H9 (cell line): ENCODE measurements at regions not wholly inside any gene's neighbourhood (a gene's known extent, or its start where the extent isn't known, plus 50 kb on each side); places are given as distances from the start of the nearest gene placed in this dataset.

Experiments
- DNase-seq: peaks from one replicate; pipeline ENCODE4 v3.0.0-alpha.2; 2017
- H2AFZ ChIP-seq: one replicate; pipeline ENCODE4 v1.6.1; 2013; ENCODE audit warnings: mild to moderate bottlenecking, low read length, control low read depth, moderate library complexity
- H2AK5ac ChIP-seq: 2 replicates; pipeline ENCODE4 v1.6.1; 2013; ENCODE audit warnings: low read length, control low read depth, mixed read lengths; ENCODE audit not compliant: insufficient read length
- H2BK120ac ChIP-seq: one replicate; pipeline ENCODE4 v1.6.1; 2013; ENCODE audit warnings: low read depth, mild to moderate bottlenecking, low read length, control low read depth, inconsistent platforms; ENCODE audit not compliant: poor library complexity, severe bottlenecking
- H2BK12ac ChIP-seq: 2 replicates; pipeline ENCODE4 v1.6.1; 2013; ENCODE audit warnings: low read length, control low read depth, mixed read lengths, low read depth; ENCODE audit not compliant: insufficient read length
- H2BK15ac ChIP-seq: 2 replicates; pipeline ENCODE4 v1.6.1; 2013; ENCODE audit warnings: low read depth, low read length, control low read depth
- H2BK20ac ChIP-seq: one replicate; pipeline ENCODE4 v1.6.1; 2013; ENCODE audit warnings: low read depth, mild to moderate bottlenecking, low read length, control low read depth, inconsistent platforms; ENCODE audit not compliant: poor library complexity, severe bottlenecking
- H2BK5ac ChIP-seq: 2 replicates; pipeline ENCODE4 v1.6.1; 2013; ENCODE audit warnings: low read length, control low read depth, mixed read lengths; ENCODE audit not compliant: insufficient read length
- H3K14ac ChIP-seq: 2 replicates; pipeline ENCODE4 v1.6.1; 2013; ENCODE audit warnings: low read length, control low read depth; ENCODE audit not compliant: insufficient read depth
- H3K18ac ChIP-seq: 2 replicates; pipeline ENCODE4 v1.6.1; 2013; ENCODE audit warnings: low read depth, mild to moderate bottlenecking, mixed read lengths, low read length, control low read depth; ENCODE audit not compliant: insufficient read length
- H3K23ac ChIP-seq: 2 replicates; pipeline ENCODE4 v1.6.1; 2013; ENCODE audit warnings: low read length, control low read depth, mixed read lengths, low read depth; ENCODE audit not compliant: insufficient read length
- H3K23me2 ChIP-seq: 2 replicates; pipeline ENCODE4 v1.6.1; 2013; ENCODE audit warnings: low read depth, mild to moderate bottlenecking, mixed read lengths, low read length, control low read depth; ENCODE audit not compliant: insufficient read length, poor library complexity, severe bottlenecking
- H3K27ac ChIP-seq: 2 replicates; pipeline ENCODE4 v1.5.1; 2013; ENCODE audit warnings: low read length, control low read depth, mixed read lengths, low read depth; ENCODE audit not compliant: insufficient read length
- H3K27me3 ChIP-seq: 2 replicates; pipeline ENCODE4 v1.6.1; 2013; ENCODE audit warnings: low read length, control low read depth, inconsistent platforms; ENCODE audit not compliant: insufficient read depth
- H3K4ac ChIP-seq: 2 replicates; pipeline ENCODE4 v1.6.1; 2013; ENCODE audit warnings: low read depth, mild to moderate bottlenecking, control low read depth, inconsistent platforms, low read length, moderate library complexity
- H3K4me1 ChIP-seq: 2 replicates; pipeline ENCODE4 v1.6.1; 2013; ENCODE audit warnings: low read length, control low read depth, inconsistent platforms; ENCODE audit not compliant: insufficient read depth
- H3K4me2 ChIP-seq: 2 replicates; pipeline ENCODE4 v1.6.1; 2013; ENCODE audit warnings: low read length, control low read depth, mixed read lengths; ENCODE audit not compliant: insufficient read length, insufficient read depth
- H3K56ac ChIP-seq: 2 replicates; pipeline ENCODE4 v1.6.1; 2013; ENCODE audit warnings: low read depth, mild to moderate bottlenecking, mixed read lengths, low read length, control low read depth; ENCODE audit not compliant: insufficient read length
- H3K79me1 ChIP-seq: 2 replicates; pipeline ENCODE4 v1.6.1; 2013; ENCODE audit warnings: low read depth, mild to moderate bottlenecking, moderate library complexity, low read length, control low read depth, inconsistent platforms; ENCODE audit not compliant: insufficient read depth, poor library complexity, severe bottlenecking
- H3K79me2 ChIP-seq: 2 replicates; pipeline ENCODE4 v1.6.1; 2013; ENCODE audit warnings: low read length, control low read depth, inconsistent platforms; ENCODE audit not compliant: insufficient read depth
- H3K9ac ChIP-seq: 2 replicates; pipeline ENCODE4 v1.6.1; 2013; ENCODE audit warnings: low read length, control low read depth, mixed read lengths; ENCODE audit not compliant: insufficient read length; ENCODE audit errors: extremely low read depth
- H3K9me3 ChIP-seq: one replicate; pipeline ENCODE4 v1.6.1; 2013; ENCODE audit warnings: low read depth, low read length, inconsistent platforms; ENCODE audit not compliant: control insufficient read depth
- H3T11ph ChIP-seq: one replicate; pipeline ENCODE4 v1.6.1; 2013; ENCODE audit warnings: mild to moderate bottlenecking, low read length, control low read depth, inconsistent platforms
- H4K20me1 ChIP-seq: one replicate; pipeline ENCODE4 v1.6.1; 2013; ENCODE audit not compliant: control insufficient read depth, insufficient read length, insufficient read depth
- H4K5ac ChIP-seq: 2 replicates; pipeline ENCODE4 v1.6.1; 2013; ENCODE audit warnings: low read depth, mild to moderate bottlenecking, mixed read lengths, low read length, control low read depth; ENCODE audit not compliant: insufficient read length
- H4K8ac ChIP-seq: replicated peaks from 2 replicates; pipeline ENCODE4 v1.6.1; 2013; ENCODE audit warnings: low read length, control low read depth, mixed read lengths, low read depth; ENCODE audit not compliant: insufficient read length
- H4K91ac ChIP-seq: 2 replicates; pipeline ENCODE4 v1.6.1; 2013; ENCODE audit warnings: low read depth, mild to moderate bottlenecking, moderate library complexity, mixed read lengths, low read length, control low read depth; ENCODE audit not compliant: insufficient read length
- H3K27ac Mint-ChIP-seq, 3 experiments: 2 replicates in 2 of 3; 3 replicates in 1 of 3; pipeline ENCODE4 v1.8.0; 2020 to 2021; ENCODE audit warnings: mixed read lengths in 3 of 3, mild to moderate bottlenecking in 1 of 3, moderate library complexity in 1 of 3
- H3K27me3 Mint-ChIP-seq: 2 replicates; pipeline ENCODE4 v1.8.0; 2021; ENCODE audit warnings: low read depth, mild to moderate bottlenecking, moderate library complexity, mixed read lengths
- H3K36me3 Mint-ChIP-seq, 3 experiments: 2 replicates in 2 of 3; 3 replicates in 1 of 3; pipeline ENCODE4 v1.8.0; 2020 to 2021; ENCODE audit warnings: low read depth in 3 of 3, mixed read lengths in 3 of 3; ENCODE audit not compliant: insufficient read depth in 1 of 3
- H3K4me1 Mint-ChIP-seq, 2 experiments: 2 replicates each; pipeline ENCODE4 v1.8.0; 2020; ENCODE audit warnings: mixed read lengths in 2 of 2
- H3K4me3 Mint-ChIP-seq, 2 experiments: 2 replicates in 1 of 2; 3 replicates in 1 of 2; pipeline ENCODE4 v1.8.0; 2020 to 2021; ENCODE audit warnings: mild to moderate bottlenecking in 2 of 2, mixed read lengths in 2 of 2, moderate library complexity in 1 of 2
- H3K9me3 Mint-ChIP-seq, 2 experiments: 2 replicates in 1 of 2; 3 replicates in 1 of 2; pipeline ENCODE4 v1.8.0; 2020; ENCODE audit warnings: mild to moderate bottlenecking in 2 of 2, mixed read lengths in 2 of 2, moderate library complexity in 1 of 2
- WGBS: extraction: QIAGEN DNeasy Blood & Tissue Kit; methylation state at CpG from one replicate; pipeline ENCODE4 v1.1.7; 2013; ENCODE audit warnings: missing lambda C conversion rate, low lambda C conversion rate, mixed read lengths; ENCODE audit not compliant: insufficient read length; ENCODE audit errors: extremely low coverage; 5-methylcytosine and 5-hydroxymethylcytosine counted together
- TF ChIP-seq, protein P1 (sequence below): fragments of 200-600 bp; sonication (generic); conservative IDR thresholded peaks from 3 replicates; pipeline ENCODE4 v1.8.0; 2021; ENCODE audit warnings: antibody characterized with exemption, mild to moderate bottlenecking

DNA sequence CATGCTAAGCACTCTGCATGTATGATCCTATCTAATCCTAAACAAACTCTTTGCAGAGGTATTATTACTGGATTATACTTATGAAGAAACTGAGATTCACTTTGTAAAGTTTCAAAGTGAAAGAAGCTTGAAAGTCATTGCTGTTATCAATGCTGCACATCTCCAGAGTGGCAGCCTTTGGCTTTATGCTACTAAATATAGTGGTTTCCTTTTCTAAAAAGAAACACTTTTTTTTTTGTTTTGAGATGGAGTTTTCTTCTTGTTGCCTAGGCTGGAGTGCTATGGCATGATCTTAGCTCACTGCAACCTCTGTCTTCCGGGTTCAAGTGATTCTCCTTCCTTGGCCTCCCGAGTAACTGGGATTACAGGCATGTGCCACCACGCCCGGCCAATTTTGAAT, 114.9 kb upstream of the RAB27B start:
- H3K36me3 Mint-ChIP-seq: no peaks in the 10 kb centered on the region
- Histone ChIP-seq H2BK120ac (no peak overlapping the region), H3K27ac (no peak overlapping the region), H2BK5ac (no peak overlapping the region), H2BK20ac (no peak overlapping the region), H3K79me1 (no peaks in the 10 kb centered on the region), H3K14ac (no peak overlapping the region), H4K8ac (no peak overlapping the region), H3K4me2 (no peak overlapping the region), H4K20me1 (no peaks in the 10 kb centered on the region), H3K27me3 (no peaks in the 10 kb centered on the region), H3K9me3 (no peaks in the 10 kb centered on the region), H3K79me2 (no peaks in the 10 kb centered on the region), H3K56ac (no peak overlapping the region), H3K23ac (no peak overlapping the region), H4K91ac (no peak overlapping the region), H3K18ac (no peak overlapping the region), H4K5ac (no peak overlapping the region), H3K4me1 (no peaks in the 10 kb centered on the region), H3K9ac (no peak overlapping the region), H3K4ac (no peak overlapping the region), H2BK12ac (no peak overlapping the region), H3T11ph (no peak overlapping the region), H2AK5ac (no peak overlapping the region), H2BK15ac (no peak overlapping the region), H2AFZ (no peak overlapping the region), H3K23me2 (no peaks in the 10 kb centered on the region)
- TF ChIP-seq, protein P1, sequence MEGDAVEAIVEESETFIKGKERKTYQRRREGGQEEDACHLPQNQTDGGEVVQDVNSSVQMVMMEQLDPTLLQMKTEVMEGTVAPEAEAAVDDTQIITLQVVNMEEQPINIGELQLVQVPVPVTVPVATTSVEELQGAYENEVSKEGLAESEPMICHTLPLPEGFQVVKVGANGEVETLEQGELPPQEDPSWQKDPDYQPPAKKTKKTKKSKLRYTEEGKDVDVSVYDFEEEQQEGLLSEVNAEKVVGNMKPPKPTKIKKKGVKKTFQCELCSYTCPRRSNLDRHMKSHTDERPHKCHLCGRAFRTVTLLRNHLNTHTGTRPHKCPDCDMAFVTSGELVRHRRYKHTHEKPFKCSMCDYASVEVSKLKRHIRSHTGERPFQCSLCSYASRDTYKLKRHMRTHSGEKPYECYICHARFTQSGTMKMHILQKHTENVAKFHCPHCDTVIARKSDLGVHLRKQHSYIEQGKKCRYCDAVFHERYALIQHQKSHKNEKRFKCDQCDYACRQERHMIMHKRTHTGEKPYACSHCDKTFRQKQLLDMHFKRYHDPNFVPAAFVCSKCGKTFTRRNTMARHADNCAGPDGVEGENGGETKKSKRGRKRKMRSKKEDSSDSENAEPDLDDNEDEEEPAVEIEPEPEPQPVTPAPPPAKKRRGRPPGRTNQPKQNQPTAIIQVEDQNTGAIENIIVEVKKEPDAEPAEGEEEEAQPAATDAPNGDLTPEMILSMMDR: no peak
- H3K4me3 Mint-ChIP-seq: no peak overlapping the region
- peaks cover 6 to 8% of the 10 kb centered on the region in 2 experiments; a peak in 2 of 4 replicates for H3K4me1 Mint-ChIP-seq
- H3K27me3 Mint-ChIP-seq: no peaks in the 10 kb centered on the region
- no peak overlapping the region; a peak in 1 of 7 replicates for H3K27ac Mint-ChIP-seq
- no peaks in the 10 kb centered on the region for H3K9me3 Mint-ChIP-seq
- no CpG with 5 or more reads among the region's 4 CpGs for WGBS
- DNase-seq: no peak
